ENCODE measurements at regions not wholly inside any gene's neighbourhood (a gene's known extent, or its start where the extent isn't known, plus 50 kb on each side); places are given as distances from the start of the nearest gene placed in this dataset.

DNA sequence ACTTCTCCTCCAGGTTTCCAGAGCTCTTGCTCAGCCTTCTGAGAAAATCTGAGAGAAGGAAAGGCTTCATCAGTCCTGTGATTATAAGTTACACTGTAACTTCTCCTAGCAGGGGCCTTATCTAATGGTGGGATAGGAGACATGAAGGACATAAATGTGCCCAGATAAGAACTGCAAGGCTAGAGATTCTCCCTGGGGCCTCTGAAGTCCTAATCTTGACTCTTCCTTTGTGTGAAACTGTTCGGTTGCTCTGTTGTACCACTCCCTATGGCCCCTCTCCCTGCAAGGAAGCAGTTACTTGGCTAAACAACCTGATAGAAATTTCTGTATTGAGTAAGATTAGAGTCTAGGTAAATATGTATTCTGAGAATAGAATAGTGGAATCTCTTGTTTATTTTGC lies 780.9 kb downstream of the ETS1 start:
- no peak for DNase-seq (ENCODE audit: low spot score)
- TF ChIP-seq, protein P1, sequence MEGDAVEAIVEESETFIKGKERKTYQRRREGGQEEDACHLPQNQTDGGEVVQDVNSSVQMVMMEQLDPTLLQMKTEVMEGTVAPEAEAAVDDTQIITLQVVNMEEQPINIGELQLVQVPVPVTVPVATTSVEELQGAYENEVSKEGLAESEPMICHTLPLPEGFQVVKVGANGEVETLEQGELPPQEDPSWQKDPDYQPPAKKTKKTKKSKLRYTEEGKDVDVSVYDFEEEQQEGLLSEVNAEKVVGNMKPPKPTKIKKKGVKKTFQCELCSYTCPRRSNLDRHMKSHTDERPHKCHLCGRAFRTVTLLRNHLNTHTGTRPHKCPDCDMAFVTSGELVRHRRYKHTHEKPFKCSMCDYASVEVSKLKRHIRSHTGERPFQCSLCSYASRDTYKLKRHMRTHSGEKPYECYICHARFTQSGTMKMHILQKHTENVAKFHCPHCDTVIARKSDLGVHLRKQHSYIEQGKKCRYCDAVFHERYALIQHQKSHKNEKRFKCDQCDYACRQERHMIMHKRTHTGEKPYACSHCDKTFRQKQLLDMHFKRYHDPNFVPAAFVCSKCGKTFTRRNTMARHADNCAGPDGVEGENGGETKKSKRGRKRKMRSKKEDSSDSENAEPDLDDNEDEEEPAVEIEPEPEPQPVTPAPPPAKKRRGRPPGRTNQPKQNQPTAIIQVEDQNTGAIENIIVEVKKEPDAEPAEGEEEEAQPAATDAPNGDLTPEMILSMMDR (IDR thresholded peaks at IDR 0.05; ENCODE audit: extremely low read depth, missing control alignments): no peak

DNA sequence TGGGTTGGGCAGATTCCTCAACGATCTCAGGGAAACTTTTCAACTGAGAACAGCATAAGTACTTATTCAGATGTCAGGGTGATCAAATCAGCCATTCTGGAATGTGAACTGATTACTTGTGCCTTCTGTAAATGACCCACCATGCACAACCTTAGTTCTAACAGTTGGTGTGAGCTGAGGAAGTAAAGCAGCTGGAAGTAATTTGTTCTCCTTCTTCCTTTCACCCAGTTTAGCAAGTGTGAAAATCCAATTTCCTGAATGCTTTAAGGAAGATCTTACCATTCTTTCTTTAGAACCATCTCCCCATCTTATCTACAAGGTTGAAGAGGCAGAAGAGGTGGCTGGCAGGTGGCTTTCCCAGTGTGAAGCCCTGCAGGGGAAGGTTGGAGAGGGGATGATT lies 781.6 kb downstream of the ETS1 start:
- no peak for DNase-seq (ENCODE audit: low spot score)
- TF ChIP-seq, protein P1 (IDR thresholded peaks at IDR 0.05; ENCODE audit: extremely low read depth, missing control alignments): no peak

DNA sequence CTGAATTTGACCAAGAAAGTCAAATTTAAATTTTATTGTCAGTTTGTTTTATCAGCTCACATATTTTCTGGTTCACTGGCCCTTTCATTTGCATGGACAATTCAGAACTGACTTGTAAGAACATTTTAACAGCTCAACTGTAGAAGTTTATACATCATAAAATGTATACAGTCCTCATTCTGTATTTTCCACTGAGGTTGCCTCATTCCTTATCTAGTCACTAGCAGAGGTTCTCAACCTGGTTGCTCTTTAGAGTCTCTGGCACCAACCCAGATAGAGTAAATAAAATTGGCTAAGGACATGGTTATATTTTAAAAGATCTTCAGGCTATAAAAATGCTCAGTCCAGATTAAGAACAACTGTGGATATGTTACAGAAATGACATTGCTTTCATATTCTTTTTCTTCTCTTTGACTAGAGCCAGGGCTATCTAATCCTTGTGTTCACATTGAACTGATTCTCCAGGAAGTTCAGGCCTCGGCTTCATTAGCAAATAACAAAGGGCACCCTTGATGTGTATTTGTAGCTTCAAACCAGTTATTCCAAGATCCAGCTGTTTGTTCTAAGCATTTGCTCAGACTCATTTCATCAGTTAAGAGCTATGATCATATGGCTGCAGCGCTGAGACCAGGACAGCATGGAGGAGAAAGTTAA lies 782.5 kb downstream of the ETS1 start:
- no peak for DNase-seq (ENCODE audit: low spot score)
- TF ChIP-seq, protein P1 (IDR thresholded peaks at IDR 0.05; ENCODE audit: extremely low read depth, missing control alignments): no peak

DNA sequence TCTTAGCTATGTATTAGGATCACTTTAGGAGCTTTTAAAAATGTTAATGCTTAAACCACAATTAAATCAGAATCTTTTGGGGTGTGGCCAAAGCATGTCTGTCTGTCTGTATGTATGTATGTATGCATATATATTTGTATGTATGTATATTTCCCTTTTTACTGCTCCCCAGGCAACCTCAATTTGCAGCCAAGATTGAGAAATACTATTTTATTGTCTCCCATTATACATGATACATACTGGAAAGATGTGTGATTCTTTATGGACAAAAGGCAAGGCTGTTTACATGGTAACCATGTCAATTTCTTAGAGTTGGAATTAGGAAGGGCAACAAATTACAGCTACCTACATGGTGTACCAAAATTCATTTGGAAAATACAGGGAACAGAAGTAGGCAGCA lies 783.6 kb downstream of the ETS1 start:
- TF ChIP-seq, protein P1 (IDR thresholded peaks at IDR 0.05; ENCODE audit: extremely low read depth, missing control alignments): no peak
- DNase-seq (ENCODE audit: low spot score): no peak

DNA sequence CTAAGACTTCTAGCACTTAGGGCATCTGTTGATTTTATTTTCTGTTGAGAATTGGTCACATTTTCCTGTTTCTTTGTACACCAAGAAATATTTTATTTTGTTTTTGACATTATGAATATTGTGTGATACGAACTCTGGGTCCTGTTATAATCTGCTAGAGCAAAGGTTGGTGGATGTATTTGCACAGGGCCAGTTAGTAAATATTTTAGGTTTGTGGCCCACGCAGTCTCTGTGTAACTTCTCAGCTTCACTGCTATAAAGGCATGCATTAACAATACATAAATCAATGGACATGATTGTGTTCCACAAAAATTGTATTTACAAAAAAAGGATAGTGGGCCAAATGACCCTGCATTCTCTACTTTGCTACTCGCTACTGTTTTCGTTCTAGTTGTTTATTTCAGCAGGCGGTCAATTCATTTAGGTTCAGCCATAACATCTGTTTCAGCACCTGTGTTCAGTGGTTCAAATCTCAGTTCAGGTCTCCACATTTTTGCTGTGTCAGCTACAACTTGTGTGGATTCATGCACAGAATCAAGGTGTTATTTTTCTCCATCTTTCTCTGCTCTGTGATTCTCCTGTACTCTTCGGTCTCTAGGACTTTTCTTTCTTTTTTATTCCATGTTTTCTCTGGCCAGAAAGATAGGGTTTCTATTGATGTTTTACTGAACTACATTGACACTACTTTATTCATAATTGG lies 786.2 kb downstream of the ETS1 start:
- DNase-seq (ENCODE audit: low spot score): no peak
- TF ChIP-seq, protein P1 (IDR thresholded peaks at IDR 0.05; ENCODE audit: extremely low read depth, missing control alignments): no peak

DNA sequence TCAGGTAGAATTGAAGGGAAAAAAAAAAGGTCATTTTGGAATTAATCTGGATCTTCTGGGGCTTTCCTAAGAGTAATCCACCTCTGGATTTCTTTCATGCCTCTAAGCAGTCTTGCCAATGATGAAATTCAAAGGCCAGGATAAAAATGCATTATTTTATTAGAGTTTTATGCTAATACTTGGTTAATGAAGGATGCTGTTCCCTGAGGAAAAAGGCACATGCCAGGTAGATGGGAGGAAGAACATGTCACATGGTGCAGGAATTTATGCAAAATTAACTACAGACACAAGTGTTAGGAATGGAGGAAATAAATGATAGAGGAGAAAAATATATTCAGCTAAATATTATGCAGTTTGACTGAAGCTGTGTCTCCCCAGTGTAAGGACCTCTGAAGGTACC lies 792.0 kb downstream of the ETS1 start:
- no peak for DNase-seq (ENCODE audit: low spot score)
- TF ChIP-seq, protein P1 (IDR thresholded peaks at IDR 0.05; ENCODE audit: extremely low read depth, missing control alignments): no peak

DNA sequence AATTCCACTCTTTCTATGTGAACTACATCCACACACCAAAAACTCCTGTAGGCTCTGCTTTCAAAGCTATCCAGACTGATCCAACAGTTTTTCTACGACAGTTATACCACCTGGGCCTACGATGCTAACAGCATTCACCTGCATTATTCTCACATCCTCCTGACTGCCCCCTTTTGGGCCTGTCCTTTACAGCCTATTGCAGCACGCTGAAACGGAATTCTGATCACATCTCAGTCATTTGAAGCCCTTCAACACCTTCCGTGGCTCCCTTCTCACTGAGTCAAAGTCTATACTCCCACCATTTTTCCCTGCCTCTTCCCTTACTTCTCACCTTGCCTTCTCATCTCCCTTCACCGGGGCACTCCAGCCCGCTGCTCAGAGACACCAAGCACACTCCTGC lies 791.3 kb upstream of the KIRREL3 start:
- TF ChIP-seq, protein P1 (IDR thresholded peaks at IDR 0.05; ENCODE audit: extremely low read depth, missing control alignments): no peak
- DNase-seq (ENCODE audit: low spot score): no peak

Measured in GM20000 (cell line).